Amygdala (tissue), 56 donors: ENCODE measurements at regions not wholly inside any gene's neighbourhood (a gene's known extent, or its start where the extent isn't known, plus 50 kb on each side); places are given as distances from the start of the nearest gene placed in this dataset.
"Not testable (repeated sequence)": the region's sequence is repeated elsewhere in the genome, so short reads cannot be mapped to it uniquely, and the experiment has no call there.

Experiments
- DNase-seq, 56 donors: peaks; one replicate each; lab custom pipeline; 2025; lab: John Stamatoyannopoulos, UW

DNA sequence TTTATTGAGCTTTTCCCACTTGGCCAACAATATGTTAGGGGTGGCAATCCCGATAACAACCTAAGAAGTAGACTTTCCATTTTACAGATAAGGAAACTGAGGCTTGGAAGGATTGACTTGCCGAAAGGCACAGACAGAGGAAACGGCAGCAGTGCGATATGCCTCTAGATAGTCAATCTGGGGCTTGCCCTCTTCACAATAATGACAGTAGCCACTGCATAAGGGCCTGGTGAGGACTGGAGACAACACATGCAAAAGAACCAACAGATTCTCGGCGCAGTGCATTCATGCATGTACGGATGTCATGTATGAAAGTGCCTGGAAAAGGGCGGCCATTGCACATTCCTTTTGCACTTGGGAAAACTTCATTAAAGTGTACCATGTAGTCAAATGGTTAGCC is 811.2 kb downstream of the RNF144A start:
- no peak for DNase-seq

DNA sequence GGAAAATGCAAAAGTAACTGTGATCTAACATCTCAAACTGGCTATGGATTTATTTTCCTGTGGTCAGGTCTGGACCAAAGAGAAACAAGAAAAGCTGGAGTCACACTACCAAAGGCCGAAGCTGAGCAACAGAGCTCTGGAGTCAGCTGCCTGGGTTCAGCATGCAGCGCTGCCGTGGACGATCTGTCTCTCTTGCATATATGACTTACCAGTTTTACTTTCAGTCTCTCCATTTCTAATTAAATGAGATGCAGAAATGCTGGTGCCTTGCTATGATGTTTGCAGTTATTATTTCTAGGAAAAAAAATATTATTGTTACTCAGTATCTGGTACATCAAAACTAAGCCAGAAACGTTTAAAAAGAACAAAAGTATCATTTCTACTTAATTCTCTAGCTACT is 813.2 kb downstream of the RNF144A start:
- DNase-seq, result no peak

DNA sequence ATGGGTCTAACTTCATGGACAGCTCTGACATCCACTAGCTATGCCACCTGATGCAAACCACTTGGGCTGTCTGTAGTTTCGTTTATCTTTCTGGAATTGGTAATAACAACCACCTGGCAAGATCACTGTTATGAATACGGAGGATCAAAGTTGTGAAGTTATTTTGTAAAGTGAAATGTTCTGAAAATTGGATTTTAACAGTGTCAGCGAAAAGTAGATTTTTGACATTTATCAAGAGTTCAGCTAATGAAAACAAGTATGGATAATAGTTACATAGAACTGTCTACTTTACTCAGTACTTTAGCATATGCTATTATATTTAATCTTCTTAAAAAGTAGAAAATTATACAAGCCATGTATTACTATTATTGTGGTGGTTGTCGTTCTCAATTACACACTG is 813.8 kb downstream of the RNF144A start:
- DNase-seq, result no peak

- DNase-seq, result no peak
Measured at GRCh38 chr2:7732497-7732896, 815.3 kb downstream of the RNF144A start.

- no peak for DNase-seq
Measured at GRCh38 chr2:7736646-7737305, 819.6 kb downstream of the RNF144A start.

DNA sequence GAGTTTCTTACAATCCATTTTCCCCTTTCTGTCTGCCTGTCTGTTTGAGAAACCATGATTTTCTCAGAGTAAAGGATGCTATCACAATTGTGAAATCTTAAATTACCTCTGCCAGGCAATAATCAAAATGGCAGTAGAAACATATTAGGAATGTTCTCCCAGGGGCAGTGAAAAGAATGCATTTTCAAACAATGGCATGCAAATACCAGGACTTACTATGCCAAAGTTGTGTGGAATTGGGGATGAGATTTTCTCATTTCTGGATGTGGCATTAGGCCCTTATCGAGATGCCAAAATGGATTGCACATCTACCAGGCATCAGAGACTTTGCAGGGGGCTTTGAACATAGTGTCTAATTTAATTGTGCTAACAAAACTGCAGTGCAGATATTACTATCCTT is 821.4 kb downstream of the RNF144A start:
- DNase-seq, result no peak

DNA sequence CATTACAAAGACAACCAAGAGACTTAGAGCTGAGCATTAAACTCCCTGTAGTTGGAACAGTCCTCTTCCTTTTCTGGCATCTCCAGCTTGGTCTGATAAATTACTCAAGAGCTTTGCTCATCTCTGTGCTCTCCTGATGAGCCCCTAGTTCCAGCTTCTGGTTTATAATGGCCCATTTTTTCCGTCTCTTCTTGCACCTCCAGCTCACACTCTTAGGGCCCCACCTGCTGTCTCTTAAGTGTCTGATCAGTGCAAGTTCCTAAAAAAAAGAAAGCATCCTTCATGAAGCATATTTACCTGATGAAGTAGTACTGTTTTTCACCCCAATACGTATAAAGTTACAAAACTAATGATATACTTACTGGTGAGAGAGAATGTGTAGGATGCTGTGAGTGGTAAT is 822.9 kb downstream of the RNF144A start:
- DNase-seq, result no peak

DNA sequence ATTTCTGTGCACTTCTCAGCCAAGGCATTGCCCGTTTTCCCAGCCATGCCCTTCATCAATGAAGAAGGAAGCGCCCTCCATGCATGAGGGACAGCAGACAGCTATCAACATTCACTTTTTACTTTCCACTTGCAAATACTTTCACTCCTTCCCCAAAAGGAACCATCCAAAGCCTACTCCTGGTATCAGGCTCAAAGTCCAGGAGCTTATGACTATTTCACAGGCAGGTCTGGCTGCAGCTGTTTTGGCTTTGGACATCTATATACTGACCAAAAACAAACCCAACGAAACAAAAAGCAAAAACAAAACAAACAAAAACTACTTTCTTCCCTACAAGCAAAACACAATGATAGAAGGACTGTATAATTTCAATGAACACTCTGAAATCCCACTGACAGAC is 825.1 kb downstream of the RNF144A start:
- DNase-seq, result no peak

- DNase-seq, result no peak
Measured at GRCh38 chr2:7744827-7745226, 827.6 kb downstream of the RNF144A start.

- DNase-seq, result no peak
Measured at GRCh38 chr2:7745369-7745768, 828.2 kb downstream of the RNF144A start.

GRCh38 chr2:7748717-7749415 is 831.7 kb downstream of the RNF144A start:
- no peak for DNase-seq

GRCh38 chr2:7749895-7750559 is 832.8 kb downstream of the RNF144A start:
- DNase-seq, result no peak

- no peak for DNase-seq
Measured at GRCh38 chr2:7752291-7752690, 835.1 kb downstream of the RNF144A start.

DNA sequence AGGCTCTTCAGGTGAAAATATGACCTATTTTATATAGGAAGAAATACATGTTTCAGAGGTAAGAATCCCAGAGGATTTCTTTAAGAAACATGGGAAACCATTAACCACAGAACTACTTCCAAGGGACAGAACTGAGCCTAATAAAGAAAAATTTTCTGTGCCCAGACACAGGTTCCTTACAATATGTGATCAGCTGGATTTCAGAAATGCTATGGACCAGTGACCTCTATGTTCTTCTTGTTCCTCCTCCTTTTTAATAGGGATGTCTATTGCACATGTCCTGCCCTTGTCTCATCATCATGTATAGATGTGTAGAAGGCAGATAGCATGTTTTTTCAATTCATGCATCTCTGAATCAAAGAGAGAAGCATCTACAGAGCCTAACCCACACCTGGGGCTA is 836.6 kb downstream of the RNF144A start:
- no peak for DNase-seq

- DNase-seq, result no peak
Measured at GRCh38 chr2:7755879-7756278, 838.7 kb downstream of the RNF144A start.

DNA sequence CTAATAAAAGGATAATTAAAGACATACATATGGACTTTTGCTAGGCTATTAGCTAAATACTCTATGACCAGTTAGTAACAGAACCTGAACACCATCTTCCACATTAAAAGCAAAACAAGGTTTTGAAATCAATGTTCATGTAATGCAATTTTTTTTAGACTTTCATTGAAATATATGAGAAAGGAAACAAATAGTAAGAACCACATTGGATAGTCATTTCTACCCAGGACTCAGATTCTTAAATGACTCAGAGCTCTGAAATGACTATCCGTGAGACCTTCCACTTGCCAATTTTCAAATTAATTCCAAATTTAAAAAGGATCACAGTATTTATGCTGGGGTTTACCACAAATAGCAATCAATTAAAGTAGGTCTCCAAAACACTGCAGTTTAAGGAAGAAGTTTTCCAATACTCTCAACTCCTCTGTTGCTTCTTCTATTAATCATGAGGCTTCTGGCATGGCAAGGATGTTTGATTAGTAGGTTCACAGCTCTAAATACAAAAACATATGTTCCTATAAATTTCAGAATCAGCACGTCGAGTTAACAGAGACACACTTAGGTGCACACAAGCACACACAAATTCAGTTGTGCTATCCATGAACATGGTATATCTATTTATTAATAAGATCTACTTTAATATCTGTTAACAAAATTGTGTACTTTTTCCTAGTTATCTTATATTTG is 841.0 kb downstream of the RNF144A start:
- DNase-seq, result no peak

GRCh38 chr2:7759898-7760297 is 842.7 kb downstream of the RNF144A start:
- no peak for DNase-seq

DNA sequence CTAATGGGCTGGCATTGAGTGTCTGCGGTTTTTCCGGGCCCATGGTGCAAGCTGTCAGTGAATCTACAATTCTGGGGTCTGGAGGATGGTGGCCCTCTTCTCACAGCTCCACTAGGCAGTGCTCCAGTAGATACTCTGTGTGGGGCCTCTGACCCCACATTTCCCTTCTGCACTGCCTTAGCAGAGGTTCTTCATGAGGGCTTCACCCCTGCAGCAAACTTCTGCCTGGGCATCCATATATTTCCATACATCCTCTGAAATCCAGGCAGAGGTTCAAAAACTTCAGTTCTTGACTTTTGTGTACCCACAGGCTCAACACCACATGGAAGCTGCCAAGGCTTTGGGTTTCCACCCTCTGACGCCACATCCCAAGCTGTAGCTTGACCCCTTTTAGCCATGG is 846.2 kb downstream of the RNF144A start:
- DNase-seq, result not testable (repeated sequence)

DNA sequence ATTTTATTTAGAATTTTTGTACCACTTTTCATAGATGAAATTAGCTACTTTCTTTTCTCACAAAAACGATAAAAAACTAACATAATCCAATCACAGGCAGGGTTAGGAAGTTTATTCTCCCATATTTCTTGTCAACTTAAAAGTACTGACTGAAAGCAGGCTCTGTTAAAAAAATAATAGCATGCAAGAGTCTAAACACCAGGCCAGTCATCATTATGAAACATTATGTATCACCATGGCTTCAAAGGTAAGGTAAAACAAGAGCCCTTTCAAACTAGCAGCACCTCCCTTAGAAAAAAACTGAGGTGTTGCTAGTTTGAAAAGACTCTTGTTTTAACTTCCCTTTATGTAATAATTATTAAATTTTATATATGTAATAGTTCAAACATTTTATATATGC is 848.0 kb downstream of the RNF144A start:
- DNase-seq, result no peak

DNA sequence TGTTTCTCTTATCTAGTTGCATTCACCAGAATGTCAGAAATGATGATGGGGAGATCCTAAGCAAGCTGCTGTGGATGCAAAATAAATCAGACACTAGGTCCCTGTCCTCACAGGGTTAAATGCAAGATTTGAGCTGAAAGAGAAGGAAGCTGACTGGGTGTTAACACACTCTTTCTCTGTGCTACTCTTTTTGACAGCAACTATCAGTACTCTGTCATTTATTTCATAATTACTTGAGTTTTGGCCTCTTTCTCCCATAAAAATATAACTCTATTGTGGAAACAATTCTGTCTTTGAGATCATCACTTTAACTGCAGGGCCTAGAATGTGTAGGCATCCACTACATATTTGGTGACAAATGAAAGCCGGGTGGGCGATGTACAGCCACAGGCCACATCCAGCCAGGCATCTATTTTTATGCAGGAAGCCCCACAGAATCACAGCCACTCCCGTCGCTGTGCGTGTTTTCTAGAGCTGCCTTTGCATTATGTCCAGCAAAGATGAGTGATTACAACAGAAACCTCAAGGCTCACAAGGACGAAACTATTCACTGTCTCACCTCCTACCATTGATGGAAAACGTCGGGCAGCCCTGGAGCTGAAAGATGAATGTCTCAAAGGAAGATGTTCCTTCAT is 849.0 kb downstream of the RNF144A start:
- no peak for DNase-seq
